Stomach (tissue), 4 donors: ENCODE measurements at regions not wholly inside any gene's neighbourhood (a gene's known extent, or its start where the extent isn't known, plus 50 kb on each side); places are given as distances from the start of the nearest gene placed in this dataset.

Experiments used
- CTCF ChIP-seq, 7 experiments: fragments of 450-650 bp in 4 of 7; fragments of 200-600 bp in 3 of 7; sonication (generic) in 3 of 7; IDR thresholded peaks; one replicate each; pipeline ENCODE4 v1.5.1; 2016 to 2019; ENCODE audit warnings: antibody characterized with exemption in 7 of 7, control low read depth in 2 of 7, mild to moderate bottlenecking in 1 of 7
- POLR2A ChIP-seq, 4 donors: fragments of 450-650 bp; IDR thresholded peaks; one replicate each; pipeline ENCODE4 v1.6.1; 2016; ENCODE audit warnings: antibody characterized with exemption in 4 of 4, control low read depth in 2 of 4, mild to moderate bottlenecking in 1 of 4, moderate library complexity in 1 of 4

DNA sequence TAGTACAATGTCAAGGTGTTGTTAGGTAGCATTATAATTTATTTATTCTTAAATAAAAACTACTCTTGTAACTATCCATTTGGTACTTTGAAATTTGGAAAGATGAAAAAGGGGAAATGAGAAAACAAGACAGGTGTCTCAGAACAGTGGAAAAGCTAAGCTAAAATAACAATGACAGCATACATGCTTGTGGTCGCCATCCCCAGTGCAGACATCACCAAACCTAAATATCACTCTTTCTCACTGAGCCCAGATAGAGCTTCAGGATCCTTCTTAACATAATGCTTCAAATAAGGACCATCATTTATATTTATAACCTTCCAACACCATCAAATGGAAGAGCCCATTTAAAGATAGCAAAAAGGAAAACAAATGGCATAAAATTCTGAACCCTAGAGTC, 434.4 kb upstream of the BRINP1 start:
- TF ChIP-seq POLR2A (IDR thresholded peaks at IDR 0.05), result no peak
- no peak for TF ChIP-seq CTCF (IDR thresholded peaks at IDR 0.05)
